HepG2 (cell line): ENCODE measurements at regions not wholly inside any gene's neighbourhood (a gene's known extent, or its start where the extent isn't known, plus 50 kb on each side); places are given as distances from the start of the nearest gene placed in this dataset.

Experiments
- ATAC-seq: fragments of 200-7000 bp; cut with Tn5 transposase; 3 replicates; pipeline ENCODE4 v1.9.1; 2020; ENCODE audit warnings: mild to moderate bottlenecking, moderate library complexity
- BruUV-seq: library from RNA; stranded (reverse); fragments of 400-500 nt; replicated peaks from 2 replicates; lab custom pipeline; 2021; lab: Mats Ljungman, UMichigan
- CTCF ChIA-PET: fragments of 300-600 bp; formaldehyde crosslinking; extraction: SDS; loops from one replicate; lab custom pipeline; 2021; ENCODE audit warnings: low total read pairs, inconsistent platforms, low intra/inter-chr PET ratio; lab: Yijun Ruan, JAX
- POLR2A ChIA-PET: fragments of 350-600 bp; sonication (Branson Sonifier 250); formaldehyde crosslinking; loops from one replicate; lab custom pipeline; 2020; ENCODE audit warnings: antibody characterized with exemption, inconsistent platforms; lab: Yijun Ruan, JAX
- DNase-seq: peaks from one replicate; pipeline ENCODE4 v3.0.0-alpha.2; 2015; ENCODE audit warnings: low spot score
- FAIRE-seq: peaks from 3 replicates; lab custom pipeline; 2011; peaks lifted over from hg19 to GRCh38; lab: Jason Lieb, UNC
- H2AFZ ChIP-seq: one replicate; pipeline ENCODE4 v1.6.1; 2011; ENCODE audit warnings: low read length, inconsistent platforms
- H3K27ac ChIP-seq: fragments of 300-600 bp; 3 replicates; pipeline ENCODE4 v1.8.0; 2011; ENCODE audit warnings: mixed run types, mild to moderate bottlenecking, mixed read lengths, low read length, inconsistent platforms; ENCODE audit not compliant: insufficient read depth; ENCODE audit errors: extremely low read length
- H3K27me3 ChIP-seq, 2 experiments: fragments of 200-600 bp in 1 of 2; 2 replicates in 1 of 2; 3 replicates in 1 of 2; pipeline versions ENCODE4 v1.6.0 to v1.8.0; 2011; ENCODE audit warnings: low read length in 2 of 2, mild to moderate bottlenecking in 2 of 2, moderate library complexity in 2 of 2, inconsistent platforms in 1 of 2; ENCODE audit not compliant: insufficient read depth in 2 of 2, control insufficient read depth in 1 of 2
- H3K36me3 ChIP-seq, 2 experiments: fragments of 200-600 bp in 1 of 2; replicated peaks in 1 of 2; 2 replicates in 1 of 2; 3 replicates in 1 of 2; pipeline versions ENCODE4 v1.5.1 to v1.8.0; 2011; ENCODE audit warnings: low read length in 2 of 2, inconsistent platforms in 1 of 2; ENCODE audit not compliant: insufficient read depth in 2 of 2, control insufficient read depth in 1 of 2
- H3K4me1 ChIP-seq: 2 replicates; pipeline ENCODE4 v1.5.1; 2012; ENCODE audit warnings: low read length, inconsistent platforms; ENCODE audit not compliant: insufficient read depth
- H3K4me2 ChIP-seq: 2 replicates; pipeline ENCODE4 v1.6.0; 2011; ENCODE audit warnings: low read depth, low read length, inconsistent platforms
- H3K4me3 ChIP-seq, 3 experiments: fragments of 200-600 bp in 1 of 3; sonication (generic), shearing (Covaris generic) in 1 of 3; replicated peaks in 1 of 3; 2 replicates each; pipeline ENCODE4 v1.5.1; 2011 to 2016; ENCODE audit warnings: low read length in 3 of 3, inconsistent platforms in 2 of 3, low read depth in 2 of 3, mild to moderate bottlenecking in 2 of 3, control low read depth in 1 of 3, mixed read lengths in 1 of 3; ENCODE audit not compliant: insufficient read depth in 1 of 3
- H3K79me2 ChIP-seq: one replicate; pipeline ENCODE4 v1.6.1; 2011; ENCODE audit warnings: low read length, inconsistent platforms; ENCODE audit not compliant: insufficient read depth
- H3K9ac ChIP-seq: 2 replicates; pipeline ENCODE4 v1.6.0; 2011; ENCODE audit warnings: mild to moderate bottlenecking, low read depth, low read length, inconsistent platforms; ENCODE audit not compliant: insufficient read depth
- H3K9me3 ChIP-seq: 2 replicates; pipeline ENCODE4 v1.5.1; 2012; ENCODE audit warnings: mild to moderate bottlenecking, low read length
- H4K20me1 ChIP-seq: 2 replicates; pipeline ENCODE4 v1.6.0; 2011; ENCODE audit warnings: inconsistent platforms, mild to moderate bottlenecking, low read length, moderate library complexity; ENCODE audit not compliant: insufficient read depth
- KDM1A ChIP-seq: IDR thresholded peaks from 2 replicates; pipeline ENCODE4 v1.6.1; 2016; ENCODE audit warnings: missing compliant biosample characterization
- MYC ChIP-seq: sonication (generic); formaldehyde crosslinking; IDR thresholded peaks from 2 replicates; pipeline ENCODE4 v1.9.0; 2021; ENCODE audit warnings: missing genetic modification reagents, borderline replicate concordance
- PHF5A ChIP-seq: IDR thresholded peaks from one replicate; pipeline ENCODE4 v1.6.1; 2018; ENCODE audit warnings: low read depth, missing genetic modification reagents; ENCODE audit not compliant: unreplicated experiment
- RXRA ChIP-seq: sonication (generic); formaldehyde crosslinking; IDR thresholded peaks from 2 replicates; pipeline ENCODE4 v1.5.1; 2020; ENCODE audit warnings: missing genetic modification reagents
- TAF15 ChIP-seq: fragments of 200-400 bp; formaldehyde crosslinking; IDR thresholded peaks from one replicate; pipeline ENCODE4 v1.6.1; 2018; ENCODE audit warnings: mild to moderate bottlenecking, low read depth, low read length; ENCODE audit not compliant: poor library complexity, severe bottlenecking
- TGIF2 ChIP-seq: IDR thresholded peaks from 2 replicates; pipeline ENCODE4 v1.6.1; 2016; ENCODE audit warnings: control low read depth, missing compliant biosample characterization
- ZNF354B ChIP-seq: sonication (generic); formaldehyde crosslinking; IDR thresholded peaks from 2 replicates; pipeline ENCODE4 v1.8.0; 2022; ENCODE audit warnings: mild to moderate bottlenecking, missing genetic modification reagents
- ZNF441 ChIP-seq: sonication (generic); formaldehyde crosslinking; IDR thresholded peaks from 2 replicates; pipeline ENCODE4 v1.7.0; 2021; ENCODE audit warnings: missing genetic modification reagents, borderline replicate concordance
- ZNF546 ChIP-seq: sonication (generic); formaldehyde crosslinking; conservative IDR thresholded peaks from 2 replicates; pipeline ENCODE4 v1.8.1; 2023; ENCODE audit warnings: mild to moderate bottlenecking, missing genetic modification reagents
- ZNF660 ChIP-seq: sonication (generic); formaldehyde crosslinking; IDR thresholded peaks from 2 replicates; pipeline ENCODE4 v1.5.1; 2020; ENCODE audit warnings: mild to moderate bottlenecking, low read depth, missing genetic modification reagents, borderline replicate concordance
- ZNF691 ChIP-seq: sonication (generic); formaldehyde crosslinking; IDR thresholded peaks from 2 replicates; pipeline ENCODE4 v1.4.0; 2020; ENCODE audit warnings: missing genetic modification reagents, low read depth, mild to moderate bottlenecking, borderline replicate concordance
- ZZZ3 ChIP-seq: sonication (generic); formaldehyde crosslinking; IDR thresholded peaks from 2 replicates; pipeline ENCODE4 v1.4.0; 2020; ENCODE audit warnings: missing genetic modification reagents, mild to moderate bottlenecking, borderline replicate concordance
- WGBS: methylation state at CpG from one replicate; pipeline ENCODE4 v1.1.6; 2017; ENCODE audit warnings: low lambda C conversion rate; 5-methylcytosine and 5-hydroxymethylcytosine counted together
- in situ Hi-C: cut with HindIII; loops from 2 replicates; pipeline ENCODE4 v1.10.0; 2017; ENCODE audit warnings: low pct_unique_long_range_greater_than_20kb; ENCODE audit not compliant: extremely low pct_ligation_motif_present
- intact Hi-C: fragments of 100-400 bp; cut with micrococcal nuclease; formaldehyde crosslinking; loops from one replicate; pipeline ENCODE4 v1.10.0; 2022; ENCODE audit not compliant: unreplicated experiment
- TF ChIP-seq, protein P1 (sequence below): IDR thresholded peaks from 2 replicates; pipeline ENCODE4 v1.6.1; 2016; ENCODE audit warnings: missing compliant biosample characterization, missing genetic modification reagents, borderline replicate concordance
- TF ChIP-seq, protein P2 (sequence below): sonication (generic); formaldehyde crosslinking; IDR thresholded peaks from 2 replicates; pipeline ENCODE4 v1.4.0; 2020; ENCODE audit warnings: missing genetic modification reagents, borderline replicate concordance

GRCh38 chr7:135845415-135846075 is 96.9 kb upstream of the FAM180A start:
- POLR2A ChIA-PET: no interaction called here
- no peaks in the 10 kb centered on the region for H3K36me3 ChIP-seq
- BruUV-seq: no TSS peak
- FAIRE-seq: no peak
- H2AFZ ChIP-seq: no peak overlapping the region
- H3K4me1 ChIP-seq: no peaks in the 10 kb centered on the region
- no peak for DNase-seq
- intact Hi-C loops: no loop called here
- WGBS: 13% methylated on average over 3 of the region's 3 CpGs
- H3K27me3 ChIP-seq: peaks cover 0 to 6% of the 10 kb centered on the region in 2 experiments; a peak in 1 of 5 replicates
- no peak overlapping the region for H3K9ac ChIP-seq
- no peak overlapping the region for H3K27ac ChIP-seq
- TF ChIP-seq ZNF546 (no peak), MYC (CRISPR knock-in tag) (no peak), PHF5A (no peak), TAF15 (no peak), ZZZ3 (no peak), RXRA (CRISPR knock-in tag) (no peak), TGIF2 (no peak), ZNF441 (CRISPR knock-in tag) (no peak), ZNF660 (CRISPR knock-in tag) (no peak), ZNF691 (CRISPR knock-in tag) (no peak), ZNF354B (CRISPR knock-in tag) (no peak), KDM1A (CRISPR knock-in tag) (no peak)
- TF ChIP-seq, protein P1, sequence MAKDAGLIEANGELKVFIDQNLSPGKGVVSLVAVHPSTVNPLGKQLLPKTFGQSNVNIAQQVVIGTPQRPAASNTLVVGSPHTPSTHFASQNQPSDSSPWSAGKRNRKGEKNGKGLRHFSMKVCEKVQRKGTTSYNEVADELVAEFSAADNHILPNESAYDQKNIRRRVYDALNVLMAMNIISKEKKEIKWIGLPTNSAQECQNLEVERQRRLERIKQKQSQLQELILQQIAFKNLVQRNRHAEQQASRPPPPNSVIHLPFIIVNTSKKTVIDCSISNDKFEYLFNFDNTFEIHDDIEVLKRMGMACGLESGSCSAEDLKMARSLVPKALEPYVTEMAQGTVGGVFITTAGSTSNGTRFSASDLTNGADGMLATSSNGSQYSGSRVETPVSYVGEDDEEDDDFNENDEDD: no peak
- TF ChIP-seq, protein P2, sequence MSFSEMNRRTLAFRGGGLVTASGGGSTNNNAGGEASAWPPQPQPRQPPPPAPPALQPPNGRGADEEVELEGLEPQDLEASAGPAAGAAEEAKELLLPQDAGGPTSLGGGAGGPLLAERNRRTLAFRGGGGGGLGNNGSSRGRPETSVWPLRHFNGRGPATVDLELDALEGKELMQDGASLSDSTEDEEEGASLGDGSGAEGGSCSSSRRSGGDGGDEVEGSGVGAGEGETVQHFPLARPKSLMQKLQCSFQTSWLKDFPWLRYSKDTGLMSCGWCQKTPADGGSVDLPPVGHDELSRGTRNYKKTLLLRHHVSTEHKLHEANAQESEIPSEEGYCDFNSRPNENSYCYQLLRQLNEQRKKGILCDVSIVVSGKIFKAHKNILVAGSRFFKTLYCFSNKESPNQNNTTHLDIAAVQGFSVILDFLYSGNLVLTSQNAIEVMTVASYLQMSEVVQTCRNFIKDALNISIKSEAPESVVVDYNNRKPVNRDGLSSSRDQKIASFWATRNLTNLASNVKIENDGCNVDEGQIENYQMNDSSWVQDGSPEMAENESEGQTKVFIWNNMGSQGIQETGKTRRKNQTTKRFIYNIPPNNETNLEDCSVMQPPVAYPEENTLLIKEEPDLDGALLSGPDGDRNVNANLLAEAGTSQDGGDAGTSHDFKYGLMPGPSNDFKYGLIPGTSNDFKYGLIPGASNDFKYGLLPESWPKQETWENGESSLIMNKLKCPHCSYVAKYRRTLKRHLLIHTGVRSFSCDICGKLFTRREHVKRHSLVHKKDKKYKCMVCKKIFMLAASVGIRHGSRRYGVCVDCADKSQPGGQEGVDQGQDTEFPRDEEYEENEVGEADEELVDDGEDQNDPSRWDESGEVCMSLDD: no peak
- ATAC-seq: no peak
- H3K4me2 ChIP-seq: no peak overlapping the region
- no peak overlapping the region for H3K4me3 ChIP-seq
- H4K20me1 ChIP-seq: no peaks in the 10 kb centered on the region
- no peaks in the 10 kb centered on the region for H3K9me3 ChIP-seq
- CTCF ChIA-PET: no interaction called here
- no peaks in the 10 kb centered on the region for H3K79me2 ChIP-seq
- in situ Hi-C loops: no loop called here
